Thyroid gland (tissue), 4 donors: ENCODE measurements at regions not wholly inside any gene's neighbourhood (a gene's known extent, or its start where the extent isn't known, plus 50 kb on each side); places are given as distances from the start of the nearest gene placed in this dataset.

Source experiments
- DNase-seq, 2 donors: peaks; one replicate each; pipeline ENCODE4 v3.0.0-alpha.2; 2019
- H3K27ac ChIP-seq, 3 donors: fragments of 200-600 bp; sonication (generic); 1 replicate in 2 of 3; 2 replicates in 1 of 3; pipeline ENCODE4 v1.5.1; 2016 to 2019; ENCODE audit warnings: mild to moderate bottlenecking in 1 of 3, moderate library complexity in 1 of 3
- H3K27me3 ChIP-seq: fragments of 200-600 bp; sonication (generic); one replicate; pipeline ENCODE4 v1.5.1; 2019
- H3K36me3 ChIP-seq, 2 donors: fragments of 200-600 bp; sonication (generic); one replicate each; pipeline ENCODE4 v1.5.1; 2016 to 2019
- H3K4me1 ChIP-seq, 2 donors: fragments of 200-600 bp; sonication (generic); one replicate each; pipeline ENCODE4 v1.5.1; 2017 to 2019
- H3K4me3 ChIP-seq, 3 donors: fragments of 200-600 bp; sonication (generic); replicated peaks in 1 of 3; 1 replicate in 2 of 3; 2 replicates in 1 of 3; pipeline ENCODE4 v1.5.1; 2016; ENCODE audit warnings: mild to moderate bottlenecking in 1 of 3
- H3K9me3 ChIP-seq: fragments of 200-600 bp; sonication (generic); one replicate; pipeline ENCODE4 v1.5.1; 2017
- CTCF ChIP-seq, 6 experiments: fragments of 200-600 bp in 3 of 6; fragments of 450-650 bp in 3 of 6; sonication (generic) in 3 of 6; IDR thresholded peaks; one replicate each; pipeline ENCODE4 v1.5.1; 2016 to 2019; ENCODE audit warnings: antibody characterized with exemption in 6 of 6, mild to moderate bottlenecking in 2 of 6, inconsistent platforms in 1 of 6, moderate library complexity in 1 of 6
- POLR2A ChIP-seq, 2 donors: fragments of 450-650 bp; IDR thresholded peaks; one replicate each; pipeline ENCODE4 v1.6.1; 2017; ENCODE audit warnings: antibody characterized with exemption in 2 of 2, mild to moderate bottlenecking in 2 of 2, moderate library complexity in 1 of 2
- WGBS, 2 donors: methylation state at CpG; one replicate each; pipeline ENCODE4 v1.1.5; 2017; 5-methylcytosine and 5-hydroxymethylcytosine counted together
- intact Hi-C: fragments of 100-400 bp; cut with DNase I; formaldehyde crosslinking; loops from one replicate; pipeline ENCODE4 v1.15.1; 2023

- Histone ChIP-seq H3K36me3 (no peaks in the 10 kb centered on the region), H3K27ac (no peak overlapping the region), H3K4me3 (no peak overlapping the region), H3K4me1 (peaks cover 0 to 10% of the 10 kb centered on the region in 2 donors), H3K9me3 (no peaks in the 10 kb centered on the region), H3K27me3 (no peaks in the 10 kb centered on the region)
- WGBS, 2 donors, result 10 to 12% methylated on average over 2 of the region's 2 CpGs
- intact Hi-C loops, result no loop called here
- TF ChIP-seq POLR2A (IDR thresholded peaks at IDR 0.05), result no peak
- peak; percentile 16 to 32 for DNase-seq
Observed at GRCh38 chr14:62143245-62143644, 381.0 kb downstream of the SNAPC1 start.

GRCh38 chr14:62144863-62145262 lies 382.6 kb downstream of the SNAPC1 start:
- Histone ChIP-seq H3K9me3 (no peaks in the 10 kb centered on the region), H3K4me1 (peaks cover 0 to 10% of the 10 kb centered on the region in 2 donors), H3K27me3 (no peaks in the 10 kb centered on the region), H3K4me3 (no peak overlapping the region), H3K36me3 (no peaks in the 10 kb centered on the region), H3K27ac (no peak overlapping the region)
- no peak for DNase-seq
- 0 to 9% methylated on average over 1 of the region's 1 CpG for WGBS, 2 donors
- TF ChIP-seq CTCF (IDR thresholded peaks at IDR 0.05), result no peak
- no peak for TF ChIP-seq POLR2A (IDR thresholded peaks at IDR 0.05)
- intact Hi-C loops, result no loop called here

- Histone ChIP-seq H3K4me3 (no peak overlapping the region), H3K36me3 (no peaks in the 10 kb centered on the region), H3K9me3 (no peaks in the 10 kb centered on the region), H3K4me1 (peaks cover 0 to 10% of the 10 kb centered on the region in 2 donors), H3K27me3 (no peaks in the 10 kb centered on the region), H3K27ac (no peak overlapping the region)
- intact Hi-C loops, result no loop called here
- DNase-seq, result no peak
- WGBS, 2 donors, result 69 to 90% methylated on average over 2 of the region's 2 CpGs
- TF ChIP-seq CTCF (IDR thresholded peaks at IDR 0.05) (no peak), POLR2A (IDR thresholded peaks at IDR 0.05) (no peak)
Observed at GRCh38 chr14:62146030-62146429, 383.8 kb downstream of the SNAPC1 start.

- DNase-seq, result no peak
- no peaks in the 10 kb centered on the region for H3K36me3 ChIP-seq
- no peak overlapping the region for H3K4me3 ChIP-seq
- intact Hi-C loops, result no loop called here
- TF ChIP-seq CTCF (IDR thresholded peaks at IDR 0.05) (no peak), POLR2A (IDR thresholded peaks at IDR 0.05) (no peak)
- no peaks in the 10 kb centered on the region for H3K27me3 ChIP-seq
- H3K4me1 ChIP-seq, result no peaks in the 10 kb centered on the region
- 89 to 95% methylated on average over 1 of the region's 1 CpG for WGBS, 2 donors
- H3K27ac ChIP-seq, result no peak overlapping the region
- no peaks in the 10 kb centered on the region for H3K9me3 ChIP-seq
Observed at GRCh38 chr14:62156052-62156451, 393.8 kb downstream of the SNAPC1 start.

- no peaks in the 10 kb centered on the region for H3K9me3 ChIP-seq
- no peaks in the 10 kb centered on the region for H3K27me3 ChIP-seq
- TF ChIP-seq CTCF (IDR thresholded peaks at IDR 0.05) (no peak), POLR2A (IDR thresholded peaks at IDR 0.05) (no peak)
- H3K27ac ChIP-seq, result no peak overlapping the region
- intact Hi-C loops, result no loop called here
- H3K36me3 ChIP-seq, result no peaks in the 10 kb centered on the region
- H3K4me3 ChIP-seq, result no peak overlapping the region
- 60 to 62% methylated on average over 2 of the region's 2 CpGs for WGBS, 2 donors
- no peaks in the 10 kb centered on the region for H3K4me1 ChIP-seq
- DNase-seq, result no peak
Observed at GRCh38 chr14:62158779-62159178, 396.6 kb downstream of the SNAPC1 start.

- 89 to 90% methylated on average over 3 of the region's 3 CpGs for WGBS, 2 donors
- no peak for TF ChIP-seq POLR2A (IDR thresholded peaks at IDR 0.05)
- no peak overlapping the region for H3K4me3 ChIP-seq
- H3K27ac ChIP-seq, result no peak overlapping the region
- intact Hi-C loops, result no loop called here
- H3K36me3 ChIP-seq, result no peaks in the 10 kb centered on the region
- no peaks in the 10 kb centered on the region for H3K4me1 ChIP-seq
- no peak for DNase-seq
- H3K27me3 ChIP-seq, result no peaks in the 10 kb centered on the region
- H3K9me3 ChIP-seq, result no peaks in the 10 kb centered on the region
Observed at GRCh38 chr14:62159314-62159713, 397.1 kb downstream of the SNAPC1 start.
